NCI-H1436 treated with DMSO at 0.1 percent for 48 hours (cell line): ENCODE measurements at regions not wholly inside any gene's neighbourhood (a gene's known extent, or its start where the extent isn't known, plus 50 kb on each side); places are given as distances from the start of the nearest gene placed in this dataset.

ENCODE experiments used
- DNase-seq: peaks from one replicate; lab custom pipeline; 2025; lab: John Stamatoyannopoulos, UW

DNA sequence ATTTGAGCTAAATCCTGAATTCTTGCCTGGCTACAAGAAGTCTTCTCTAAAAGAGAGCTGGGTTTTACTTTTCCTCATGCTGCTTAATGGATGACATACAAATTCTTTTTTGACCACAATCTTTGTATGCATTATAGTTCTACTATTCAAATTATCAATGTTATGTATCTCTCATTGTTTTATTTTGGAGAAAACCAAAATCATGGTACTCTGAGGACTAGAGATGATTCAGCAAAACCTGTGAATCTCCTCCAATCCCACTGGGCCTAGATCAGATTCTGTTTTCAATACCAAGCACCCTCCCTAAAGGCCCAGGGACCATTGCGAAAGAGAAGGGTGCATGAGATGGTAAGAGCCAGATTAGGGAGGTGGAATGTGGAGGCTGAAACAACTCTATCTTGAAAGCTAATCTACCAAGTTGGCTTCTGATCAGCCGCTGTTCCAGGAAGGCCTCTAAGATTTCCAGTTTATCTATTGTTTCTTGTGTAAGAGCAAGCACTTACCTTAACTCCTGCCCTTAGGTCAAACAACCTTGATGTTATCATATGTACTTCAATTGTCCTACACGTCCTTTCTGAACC is 547.2 kb downstream of the PLPP3 start:
- DNase-seq: no peak

DNA sequence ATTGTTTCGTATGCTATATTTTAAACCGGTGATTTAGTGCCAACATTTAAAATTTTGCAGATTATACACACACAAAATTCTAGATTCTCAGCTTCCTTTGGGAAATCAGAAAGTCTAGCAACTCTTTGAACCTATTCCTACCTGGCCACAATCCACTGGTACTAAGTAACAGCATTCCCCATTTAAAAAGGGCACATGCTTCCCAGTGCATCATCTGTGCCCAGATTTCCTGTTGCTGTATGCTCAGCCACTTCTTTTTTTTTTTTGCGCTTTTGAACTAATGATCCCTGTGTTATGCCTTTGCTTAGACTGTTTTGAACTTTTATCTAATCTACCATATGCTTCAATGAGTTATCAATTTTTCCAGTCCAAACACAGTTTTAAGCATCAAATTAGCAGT is 548.4 kb downstream of the PLPP3 start:
- no peak for DNase-seq

GRCh38 chr1:56029319-56030003 is 549.9 kb downstream of the PLPP3 start:
- no peak for DNase-seq

DNA sequence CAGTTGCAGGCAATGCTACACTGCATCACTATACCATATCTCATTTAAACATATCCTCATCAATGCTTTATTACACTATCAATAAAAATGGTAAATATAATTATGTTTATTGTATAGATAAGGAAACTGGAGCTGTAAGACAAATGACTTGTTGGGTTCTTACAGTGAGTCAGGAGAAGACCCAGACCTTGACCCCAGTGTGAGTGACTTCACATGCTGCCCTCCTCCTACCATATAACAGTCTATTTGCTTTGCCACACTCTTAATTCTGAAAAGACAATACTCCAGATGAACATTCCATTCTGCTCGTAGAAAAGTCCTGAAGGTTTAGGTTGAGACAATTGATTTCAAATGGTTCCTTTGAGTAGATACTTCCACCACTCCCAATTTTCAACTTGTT is 550.5 kb downstream of the PLPP3 start:
- DNase-seq: no peak

DNA sequence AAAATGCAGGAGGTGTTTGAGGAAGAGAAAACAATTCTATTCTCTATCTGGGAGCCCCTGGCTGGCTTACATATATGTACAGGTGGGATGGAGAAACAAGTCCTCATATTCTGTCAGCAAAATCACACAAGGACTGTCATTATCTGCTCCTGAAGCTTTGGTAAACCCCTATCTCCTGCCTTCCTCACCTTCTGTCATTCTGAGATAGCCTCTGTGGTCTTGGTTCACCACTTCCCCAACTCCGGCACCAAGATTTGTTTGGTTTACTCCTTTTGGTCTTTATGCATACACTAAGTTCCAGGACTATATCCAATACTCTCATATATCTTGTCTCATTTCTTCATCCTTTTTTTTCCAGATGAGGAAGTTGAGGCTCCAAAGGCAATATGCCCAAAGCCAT is 551.1 kb downstream of the PLPP3 start:
- DNase-seq: no peak

DNA sequence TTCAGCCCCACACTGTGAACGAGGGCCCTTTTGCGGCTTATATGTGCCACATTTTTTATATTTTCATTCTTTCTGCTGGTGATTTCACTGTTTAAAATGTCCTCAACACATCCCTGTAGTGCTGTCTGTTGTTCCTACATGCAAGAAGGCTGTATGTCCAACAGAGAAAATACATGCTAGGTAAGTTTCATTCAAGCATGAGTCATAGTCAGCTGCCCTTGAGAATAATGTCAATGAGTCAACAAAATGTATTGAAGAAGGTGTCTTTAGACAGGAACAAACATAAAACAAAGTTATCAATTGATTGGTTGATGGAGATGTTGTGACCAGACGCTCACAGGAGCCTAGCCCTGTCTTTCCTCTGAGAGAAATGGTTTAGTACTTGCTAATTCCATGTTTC is 553.4 kb downstream of the PLPP3 start:
- no peak for DNase-seq

GRCh38 chr1:56024155-56024554 is 555.2 kb downstream of the PLPP3 start:
- no peak for DNase-seq

DNA sequence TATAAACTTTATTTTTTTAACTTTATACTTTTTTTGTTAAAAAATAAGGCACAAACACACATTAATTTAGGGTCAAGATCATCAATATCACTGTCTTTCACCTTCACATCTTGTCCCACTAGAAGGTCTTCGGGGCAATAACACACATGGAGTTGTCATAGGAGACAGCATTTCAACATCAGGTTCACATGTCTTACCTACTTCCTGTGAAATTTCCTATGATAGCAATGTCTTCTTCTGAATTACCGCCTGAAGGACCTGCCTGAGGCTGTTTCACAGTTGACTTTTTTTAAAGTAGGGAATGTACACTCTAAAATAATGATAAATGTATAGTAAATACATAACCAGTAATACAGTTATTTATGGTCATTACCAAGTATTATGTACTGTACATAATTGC is 559.4 kb downstream of the PLPP3 start:
- no peak for DNase-seq

GRCh38 chr1:56019472-56019871 is 559.9 kb downstream of the PLPP3 start:
- DNase-seq: no peak

GRCh38 chr1:56017336-56017735 is 562.0 kb downstream of the PLPP3 start:
- DNase-seq: no peak

DNA sequence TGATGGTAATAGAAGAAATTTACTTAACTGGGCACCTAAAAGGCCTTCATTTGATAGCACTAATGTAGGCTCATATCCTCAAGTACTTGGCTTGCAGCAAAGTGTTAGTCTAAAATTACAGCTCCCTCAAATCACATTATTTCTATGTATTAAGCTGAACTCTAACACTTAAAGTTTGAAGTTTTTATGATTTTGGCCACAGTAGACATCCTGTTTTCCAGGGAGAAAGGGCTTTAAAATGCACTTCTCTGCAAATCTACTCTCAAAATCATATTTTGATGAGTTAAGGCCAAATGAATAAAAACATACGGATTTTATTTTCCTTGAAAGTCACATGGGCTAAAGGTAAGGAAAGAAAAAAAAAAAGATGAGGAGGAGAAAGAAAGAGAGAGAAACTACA is 575.5 kb downstream of the PLPP3 start:
- DNase-seq: no peak

DNA sequence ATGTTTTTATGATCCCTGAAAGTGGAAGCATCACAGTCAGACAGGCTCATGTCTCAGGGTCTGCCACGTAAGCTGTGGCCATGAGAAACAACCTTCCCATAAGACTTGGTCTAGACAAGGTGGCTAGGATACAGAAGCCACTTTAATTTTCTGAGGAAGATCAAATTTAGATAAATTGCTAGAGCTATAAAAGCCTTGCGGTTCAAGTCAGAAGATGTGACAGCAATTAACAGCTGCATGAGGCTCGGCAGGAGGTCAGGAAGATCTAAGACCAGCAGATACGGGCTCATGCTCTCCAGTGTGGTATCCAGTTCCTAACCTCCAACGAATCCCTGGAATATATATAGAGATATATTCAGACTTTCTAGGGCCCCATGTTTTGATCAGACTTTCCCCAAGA is 577.1 kb downstream of the PLPP3 start:
- DNase-seq: no peak

DNA sequence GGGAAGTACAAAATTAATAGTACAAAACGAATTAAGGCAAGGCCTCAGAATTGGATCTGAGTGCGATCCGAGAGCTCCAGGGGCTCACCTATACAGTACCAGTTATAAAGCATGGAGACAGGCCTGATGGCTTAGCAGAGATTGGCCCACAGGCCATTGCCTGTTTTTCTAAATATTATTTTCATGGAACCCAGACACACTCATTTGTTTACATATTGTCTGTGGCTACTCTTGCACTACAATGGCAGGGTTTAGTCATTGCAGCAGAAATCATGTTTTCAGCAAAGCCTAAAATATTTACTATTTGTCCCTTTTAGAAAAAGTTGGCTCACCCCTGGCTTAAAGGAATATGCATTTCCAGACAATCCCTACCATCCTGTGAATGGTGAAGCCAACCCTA is 578.9 kb downstream of the PLPP3 start:
- DNase-seq: no peak

GRCh38 chr1:55997536-55997935 is 581.8 kb downstream of the PLPP3 start:
- no peak for DNase-seq

DNA sequence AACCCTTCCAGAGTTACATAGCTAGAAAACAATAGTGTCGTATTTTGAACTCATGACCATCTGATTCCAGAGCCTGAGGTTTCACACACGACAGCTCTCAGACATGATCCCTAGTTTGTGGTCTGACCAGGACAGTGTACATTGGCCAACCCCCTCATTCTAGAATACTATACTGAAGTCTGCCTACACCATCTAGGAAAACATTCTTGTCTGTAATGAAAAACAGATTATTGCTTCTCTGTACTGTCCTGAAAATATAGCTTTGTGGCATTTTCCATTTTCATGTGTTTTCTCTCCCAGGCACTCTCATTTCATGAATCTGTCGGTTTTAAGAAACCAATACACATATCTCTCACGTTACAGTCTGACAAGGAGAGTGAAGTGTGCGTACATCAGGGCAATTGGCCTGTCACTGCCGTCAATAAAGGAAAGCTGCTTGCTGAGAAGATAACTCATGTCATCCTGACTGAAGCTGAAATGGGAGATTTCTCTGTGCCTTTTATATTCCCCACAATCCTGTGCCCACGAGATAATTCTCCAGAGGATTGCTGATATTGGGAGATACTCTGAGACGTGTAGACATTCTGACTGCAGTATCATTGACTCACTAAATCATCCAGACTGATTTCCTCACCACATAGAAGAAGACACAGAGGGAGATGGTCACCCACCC is 585.6 kb downstream of the PLPP3 start:
- no peak for DNase-seq

DNA sequence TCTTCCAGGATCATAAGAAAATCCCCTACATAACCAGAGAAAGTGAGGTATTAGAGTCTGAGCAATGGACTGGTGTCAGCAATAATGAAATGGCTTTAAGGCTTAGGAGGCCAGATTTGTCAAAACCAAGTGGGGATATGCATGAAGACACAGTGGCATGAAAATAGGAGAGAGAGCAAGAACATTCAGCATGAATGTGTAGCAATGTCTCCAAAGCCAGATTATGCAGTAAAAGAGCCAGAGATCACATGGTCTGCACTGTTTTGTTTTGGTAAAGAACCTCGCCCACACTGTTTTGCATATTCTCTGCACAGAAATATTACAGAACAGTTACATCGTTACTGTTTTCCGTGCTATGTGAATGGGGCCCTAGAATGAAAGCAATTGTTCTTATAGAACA is 589.4 kb downstream of the PLPP3 start:
- DNase-seq: no peak

DNA sequence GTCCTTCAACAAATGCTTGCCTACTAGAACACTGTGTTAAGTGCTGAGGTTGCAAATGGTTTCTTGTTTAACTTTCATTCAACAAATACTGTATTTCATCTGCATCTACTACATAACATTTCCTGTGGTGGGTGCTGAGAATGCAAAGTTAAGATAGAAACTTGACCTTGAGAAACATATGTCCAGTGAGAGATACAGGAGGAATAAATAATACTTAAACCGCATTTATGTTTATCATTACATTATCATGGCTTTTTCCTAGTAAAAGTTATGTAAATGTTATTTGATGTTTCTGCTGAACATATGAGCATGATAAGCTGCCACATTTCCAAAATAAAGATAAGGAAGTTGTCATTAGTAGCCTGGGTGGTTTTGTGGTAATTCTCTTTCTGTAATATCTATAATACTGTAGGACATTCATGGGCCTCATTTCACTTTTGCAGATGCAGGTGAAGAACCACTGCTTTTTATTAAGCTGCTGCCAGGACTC is 590.4 kb downstream of the PLPP3 start:
- DNase-seq: no peak

GRCh38 chr1:55987491-55988249 is 591.7 kb downstream of the PLPP3 start:
- no peak for DNase-seq

DNA sequence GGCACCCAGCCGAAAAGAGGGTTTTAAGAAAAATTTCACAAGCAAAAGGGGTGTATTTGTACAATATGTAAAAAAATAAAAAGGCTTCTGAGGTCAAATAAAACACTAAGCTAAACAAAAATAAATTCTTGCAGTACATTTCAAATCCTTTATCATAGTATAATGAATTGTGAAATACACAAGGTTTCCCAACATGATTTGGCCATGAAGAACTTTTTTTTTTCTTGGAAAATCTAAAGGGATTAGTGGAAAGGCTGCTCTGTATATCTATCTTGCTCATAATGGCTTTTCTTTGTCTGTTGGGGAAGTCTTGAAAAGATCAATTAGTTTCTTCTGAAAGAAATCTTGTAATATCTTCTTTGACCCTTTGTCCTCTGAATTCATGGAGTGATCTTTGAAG is 593.4 kb downstream of the PLPP3 start:
- no peak for DNase-seq

GRCh38 chr1:55981010-55981650 is 598.2 kb downstream of the PLPP3 start:
- no peak for DNase-seq

DNA sequence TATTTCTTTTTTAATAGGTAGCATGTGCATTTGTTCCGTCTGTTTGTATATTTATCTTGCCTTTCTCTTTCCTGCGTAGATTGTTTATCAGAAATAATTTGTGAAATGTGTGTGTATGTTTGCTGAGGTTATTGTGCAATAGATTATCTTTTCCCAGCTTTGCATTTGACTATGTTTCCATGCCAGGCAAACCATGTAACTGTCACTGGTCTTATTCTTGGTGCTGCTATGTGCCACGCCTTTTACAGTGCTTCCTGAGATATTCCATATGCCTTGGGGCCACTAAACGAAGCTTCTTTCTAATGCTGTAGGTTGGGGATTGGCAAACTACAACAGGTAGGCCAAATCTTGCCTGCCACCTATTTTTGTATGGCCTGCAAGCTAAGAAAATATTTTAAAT is 598.8 kb downstream of the PLPP3 start:
- DNase-seq: no peak

DNA sequence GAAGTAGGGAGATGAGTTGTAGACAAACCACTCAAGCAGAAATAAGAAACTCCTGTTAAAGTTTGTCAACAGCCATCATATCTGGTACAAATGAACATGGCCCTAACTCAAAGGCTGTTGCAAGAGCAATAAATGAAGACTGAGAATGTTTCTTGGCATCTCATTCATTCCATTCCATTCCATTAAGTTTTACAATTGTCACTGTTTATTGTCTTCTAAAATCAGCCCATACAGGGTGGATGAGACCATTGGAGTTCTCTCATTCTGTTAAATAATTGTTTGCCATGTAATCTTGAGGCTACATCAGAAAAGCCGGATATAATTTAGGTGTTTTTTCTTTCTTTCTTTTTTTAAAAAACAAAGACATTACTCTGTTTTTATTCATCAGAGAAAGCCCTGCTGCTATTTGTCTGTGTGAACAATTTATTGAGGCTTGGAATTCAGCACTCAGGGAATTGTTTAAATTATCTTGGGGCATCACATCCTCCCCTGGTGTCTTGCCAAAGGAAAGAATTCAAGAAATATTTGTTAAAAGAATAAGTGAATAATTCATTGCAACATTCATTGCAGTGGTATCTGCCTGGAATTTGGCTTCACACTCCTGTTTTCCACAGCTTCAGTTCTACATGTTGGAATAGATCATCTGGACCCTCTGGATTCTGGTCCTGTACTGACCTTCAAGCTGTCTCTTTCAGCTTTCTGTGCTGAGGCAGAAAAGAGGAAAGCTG is 604.5 kb downstream of the PLPP3 start:
- DNase-seq: no peak
